ENCODE measurements at regions not wholly inside any gene's neighbourhood (a gene's known extent, or its start where the extent isn't known, plus 50 kb on each side); places are given as distances from the start of the nearest gene placed in this dataset.
"Not testable (repeated sequence)": the region's sequence is repeated elsewhere in the genome, so short reads cannot be mapped to it uniquely, and the experiment has no call there.

GRCh38 chr7:119890631-119891030 lies 382.3 kb upstream of the KCND2 start:
- TF ChIP-seq, protein P1, sequence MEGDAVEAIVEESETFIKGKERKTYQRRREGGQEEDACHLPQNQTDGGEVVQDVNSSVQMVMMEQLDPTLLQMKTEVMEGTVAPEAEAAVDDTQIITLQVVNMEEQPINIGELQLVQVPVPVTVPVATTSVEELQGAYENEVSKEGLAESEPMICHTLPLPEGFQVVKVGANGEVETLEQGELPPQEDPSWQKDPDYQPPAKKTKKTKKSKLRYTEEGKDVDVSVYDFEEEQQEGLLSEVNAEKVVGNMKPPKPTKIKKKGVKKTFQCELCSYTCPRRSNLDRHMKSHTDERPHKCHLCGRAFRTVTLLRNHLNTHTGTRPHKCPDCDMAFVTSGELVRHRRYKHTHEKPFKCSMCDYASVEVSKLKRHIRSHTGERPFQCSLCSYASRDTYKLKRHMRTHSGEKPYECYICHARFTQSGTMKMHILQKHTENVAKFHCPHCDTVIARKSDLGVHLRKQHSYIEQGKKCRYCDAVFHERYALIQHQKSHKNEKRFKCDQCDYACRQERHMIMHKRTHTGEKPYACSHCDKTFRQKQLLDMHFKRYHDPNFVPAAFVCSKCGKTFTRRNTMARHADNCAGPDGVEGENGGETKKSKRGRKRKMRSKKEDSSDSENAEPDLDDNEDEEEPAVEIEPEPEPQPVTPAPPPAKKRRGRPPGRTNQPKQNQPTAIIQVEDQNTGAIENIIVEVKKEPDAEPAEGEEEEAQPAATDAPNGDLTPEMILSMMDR (IDR thresholded peaks at IDR 0.05; ENCODE audit: control insufficient read depth, extremely low read depth, insufficient read depth) = no peak
- DNase-seq (ENCODE audit: low read depth) = no peak
- no peak overlapping the region for H3K4me3 ChIP-seq (ENCODE audit: low read depth, low read length)

DNA sequence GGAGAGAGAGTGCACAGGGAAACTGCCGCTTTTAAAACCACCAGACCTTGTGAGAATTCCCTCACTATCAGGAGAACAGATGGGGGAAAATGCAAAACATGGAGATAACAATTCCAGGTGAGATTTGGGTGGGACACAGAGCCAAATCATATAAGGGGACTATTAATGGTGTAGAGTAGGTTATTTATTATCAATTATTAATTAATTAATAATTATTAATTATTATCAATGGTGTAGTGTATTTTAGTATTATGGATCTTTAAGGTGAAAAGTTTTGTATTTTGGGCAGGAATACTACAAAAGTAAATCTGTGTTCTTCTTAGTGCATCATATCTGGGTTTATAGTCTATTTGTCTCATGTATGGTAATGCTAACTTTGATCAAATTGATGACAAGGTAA lies 377.7 kb upstream of the KCND2 start:
- TF ChIP-seq, protein P1 (IDR thresholded peaks at IDR 0.05; ENCODE audit: control insufficient read depth, extremely low read depth, insufficient read depth) = no peak
- H3K4me3 ChIP-seq (ENCODE audit: low read depth, low read length) = no peak overlapping the region

DNA sequence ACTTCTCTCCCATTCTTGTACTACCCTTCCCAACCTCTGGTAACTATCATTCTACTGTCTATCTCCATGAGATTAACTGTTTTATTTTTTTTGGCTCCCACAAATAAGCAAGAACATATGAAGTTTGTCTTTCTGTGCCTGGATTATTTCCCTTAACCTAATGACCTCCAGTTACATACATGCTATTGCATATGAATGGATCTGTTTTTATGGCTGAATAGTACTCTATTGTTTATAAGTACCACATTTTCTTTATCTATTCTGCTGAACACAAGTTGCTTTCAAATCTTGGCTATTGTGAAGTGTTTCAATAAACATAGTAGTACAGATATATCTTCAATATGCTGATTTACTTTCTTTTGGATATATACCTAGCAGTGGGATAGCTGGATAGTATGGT lies 376.6 kb upstream of the KCND2 start:
- H3K4me3 ChIP-seq (ENCODE audit: low read depth, low read length) = no peak overlapping the region
- no peak for DNase-seq (ENCODE audit: low read depth)
- TF ChIP-seq, protein P1 (IDR thresholded peaks at IDR 0.05; ENCODE audit: control insufficient read depth, extremely low read depth, insufficient read depth) = no peak

More for the DNA sequence above, 377.7 kb upstream of the KCND2 start:
- DNase-seq (ENCODE audit: low read depth) = no peak

GRCh38 chr7:119900996-119901672 lies 371.8 kb upstream of the KCND2 start:
- no peak overlapping the region for H3K4me3 ChIP-seq (ENCODE audit: low read depth, low read length)
- TF ChIP-seq, protein P1 (IDR thresholded peaks at IDR 0.05; ENCODE audit: control insufficient read depth, extremely low read depth, insufficient read depth) = no peak
- DNase-seq (ENCODE audit: low read depth) = no peak

GRCh38 chr7:119903085-119903484 lies 369.9 kb upstream of the KCND2 start:
- no peak overlapping the region for H3K4me3 ChIP-seq (ENCODE audit: low read depth, low read length)
- DNase-seq (ENCODE audit: low read depth) = no peak
- TF ChIP-seq, protein P1 (IDR thresholded peaks at IDR 0.05; ENCODE audit: control insufficient read depth, extremely low read depth, insufficient read depth) = no peak

- no peak overlapping the region for H3K4me3 ChIP-seq (ENCODE audit: low read depth, low read length)
- TF ChIP-seq, protein P1 (IDR thresholded peaks at IDR 0.05; ENCODE audit: control insufficient read depth, extremely low read depth, insufficient read depth) = no peak
- DNase-seq (ENCODE audit: low read depth) = no peak
These were observed 367.5 kb upstream of the KCND2 start for GRCh38 chr7:119905495-119905894.

- H3K4me3 ChIP-seq (ENCODE audit: low read depth, low read length) = no peak overlapping the region
- TF ChIP-seq, protein P1 (IDR thresholded peaks at IDR 0.05; ENCODE audit: control insufficient read depth, extremely low read depth, insufficient read depth) = no peak
- DNase-seq (ENCODE audit: low read depth) = no peak
These were observed 364.0 kb upstream of the KCND2 start for GRCh38 chr7:119908948-119909347.

GRCh38 chr7:119914119-119914518 lies 358.9 kb upstream of the KCND2 start:
- not testable (repeated sequence) for H3K4me3 ChIP-seq (ENCODE audit: low read depth, low read length); DNase-seq (ENCODE audit: low read depth)

Data from LNCaP clone FGC (cell line).